OCI-LY1 (cell line): ENCODE measurements at regions not wholly inside any gene's neighbourhood (a gene's known extent, or its start where the extent isn't known, plus 50 kb on each side); places are given as distances from the start of the nearest gene placed in this dataset.
"Not testable (repeated sequence)": the region's sequence is repeated elsewhere in the genome, so short reads cannot be mapped to it uniquely, and the experiment has no call there.

Experiments
- H2AFZ ChIP-seq: fragments of 200-600 bp; sonication (generic), shearing (Covaris generic); 2 replicates; pipeline ENCODE4 v1.6.0; 2014; ENCODE audit warnings: antibody characterized with exemption, mild to moderate bottlenecking, low read length
- H3F3A ChIP-seq: fragments of 200-600 bp; sonication (generic), shearing (Covaris generic); 2 replicates; pipeline ENCODE4 v1.6.0; 2014; ENCODE audit warnings: mild to moderate bottlenecking, antibody characterized with exemption, low read length, moderate library complexity; ENCODE audit not compliant: insufficient read depth
- H3K27ac ChIP-seq: fragments of 200-600 bp; sonication (generic); 2 replicates; pipeline ENCODE4 v1.5.1; 2014; ENCODE audit warnings: low read length, mixed run types, mild to moderate bottlenecking, low read depth; ENCODE audit not compliant: poor library complexity, severe bottlenecking
- H3K27me3 ChIP-seq: fragments of 200-600 bp; sonication (generic); 2 replicates; pipeline ENCODE4 v1.6.0; 2014; ENCODE audit warnings: antibody characterized with exemption, mild to moderate bottlenecking, low read length, moderate library complexity; ENCODE audit not compliant: insufficient read depth
- H3K36me3 ChIP-seq: fragments of 200-600 bp; sonication (generic); 2 replicates; pipeline ENCODE4 v1.6.1; 2014; ENCODE audit warnings: mild to moderate bottlenecking, antibody characterized with exemption, low read length, moderate library complexity, mixed read lengths; ENCODE audit not compliant: insufficient read depth
- H3K4me1 ChIP-seq: fragments of 200-600 bp; sonication (generic); 2 replicates; pipeline ENCODE4 v1.5.1; 2014; ENCODE audit warnings: mild to moderate bottlenecking, low read length, moderate library complexity; ENCODE audit not compliant: insufficient read depth, severe bottlenecking
- H3K4me2 ChIP-seq: fragments of 200-600 bp; sonication (generic), shearing (Covaris generic); 2 replicates; pipeline ENCODE4 v1.6.1; 2014; ENCODE audit warnings: low read length
- H3K4me3 ChIP-seq: fragments of 200-600 bp; sonication (generic); 2 replicates; pipeline ENCODE4 v1.5.1; 2014; ENCODE audit warnings: low read length, low read depth, mild to moderate bottlenecking, mixed read lengths; ENCODE audit not compliant: poor library complexity, severe bottlenecking
- H3K79me2 ChIP-seq: fragments of 200-600 bp; shearing (Covaris generic); 2 replicates; pipeline ENCODE4 v1.6.1; 2016; ENCODE audit warnings: mixed run types, low read length, mixed read lengths; ENCODE audit not compliant: insufficient read depth
- H3K9ac ChIP-seq: fragments of 200-600 bp; sonication (generic), shearing (Covaris generic); 2 replicates; pipeline ENCODE4 v1.6.1; 2014; ENCODE audit warnings: mild to moderate bottlenecking, low read length, mixed read lengths
- H3K9me2 ChIP-seq: fragments of 200-600 bp; sonication (generic), shearing (Covaris generic); 2 replicates; pipeline ENCODE4 v1.6.1; 2014; ENCODE audit warnings: low read depth, mild to moderate bottlenecking, low read length, mixed read lengths
- H3K9me3 ChIP-seq: fragments of 200-600 bp; shearing (Covaris generic); 2 replicates; pipeline ENCODE4 v1.6.1; 2014; ENCODE audit warnings: low read length, mixed read lengths
- H4K20me1 ChIP-seq: fragments of 200-600 bp; sonication (generic), shearing (Covaris generic); 2 replicates; pipeline ENCODE4 v1.6.0; 2016; ENCODE audit warnings: mild to moderate bottlenecking, low read length; ENCODE audit not compliant: insufficient read depth
- EZH2 ChIP-seq: fragments of 200-600 bp; sonication (generic), shearing (Covaris generic); IDR thresholded peaks from 2 replicates; pipeline ENCODE4 v1.8.0; 2017; ENCODE audit warnings: borderline replicate concordance, mixed run types, mild to moderate bottlenecking, antibody characterized with exemption, low read length, moderate library complexity, mixed read lengths
- TF ChIP-seq, protein P1 (sequence below): fragments of 200-600 bp; sonication (generic), shearing (Covaris generic); IDR thresholded peaks from 2 replicates; pipeline ENCODE4 v1.5.1; 2017; ENCODE audit warnings: mild to moderate bottlenecking, antibody characterized with exemption, low read length, moderate library complexity, mixed read lengths

DNA sequence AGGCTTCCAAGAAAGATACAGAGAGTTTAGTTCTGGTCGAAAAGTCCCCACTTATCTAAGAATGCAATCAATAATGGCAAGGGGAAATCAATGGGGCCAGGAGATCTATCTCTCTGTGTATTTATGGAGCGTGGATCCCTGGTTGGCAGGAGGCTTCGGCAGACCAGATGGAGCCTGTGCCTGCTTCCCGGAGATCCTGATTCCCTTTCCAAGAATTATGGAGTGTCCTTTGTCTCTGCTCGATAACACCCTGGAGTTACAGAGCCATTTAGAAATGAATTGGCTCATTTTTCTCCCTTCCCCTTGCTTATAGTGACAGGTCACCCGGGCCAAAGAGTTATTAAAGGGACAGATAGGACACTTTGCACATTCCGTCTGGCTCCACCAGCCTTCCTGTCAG is 92.4 kb downstream of the ISX start:
- H3K36me3 ChIP-seq: peaks cover 19% of the 10 kb centered on the region
- H3K4me3 ChIP-seq: no peak overlapping the region
- no peak overlapping the region for H3K4me2 ChIP-seq
- no peaks in the 10 kb centered on the region for H3K4me1 ChIP-seq
- H3K9me2 ChIP-seq: no peaks in the 10 kb centered on the region
- H3K9me3 ChIP-seq: no peaks in the 10 kb centered on the region
- no peaks in the 10 kb centered on the region for H3K27me3 ChIP-seq
- H4K20me1 ChIP-seq: no peaks in the 10 kb centered on the region
- no peaks in the 10 kb centered on the region for H3K79me2 ChIP-seq
- no peak overlapping the region for H3K9ac ChIP-seq
- H2AFZ ChIP-seq: no peak overlapping the region
- H3F3A ChIP-seq: 0 out of 2 replicates have a peak, but pooled peaks cover 3% of the 10 kb centered on the region
- no peak for TF ChIP-seq EZH2
- H3K27ac ChIP-seq: no peak overlapping the region

DNA sequence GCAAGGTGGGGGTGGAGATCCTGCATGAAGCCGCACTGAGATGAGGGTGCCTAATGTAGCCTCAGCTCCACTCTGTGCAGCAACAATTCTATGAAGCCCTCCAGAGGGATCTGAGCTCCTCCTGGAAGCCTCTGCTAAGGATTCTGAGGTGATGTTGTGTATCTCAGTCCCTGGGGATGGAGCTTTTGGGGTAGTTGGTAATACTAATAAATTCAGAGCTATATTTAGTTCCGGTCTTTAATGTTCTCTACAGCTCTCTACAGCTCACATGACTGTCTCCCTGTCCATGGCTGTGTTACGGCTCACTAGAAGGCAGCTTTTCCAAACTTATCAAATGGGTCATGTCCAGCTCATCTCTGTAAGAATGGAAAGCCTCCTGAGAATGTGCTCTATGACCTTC is 93.4 kb downstream of the ISX start:
- Histone ChIP-seq H3K9me2 (no peaks in the 10 kb centered on the region), H3K4me1 (no peaks in the 10 kb centered on the region), H3K9ac (no peak overlapping the region), H3K4me3 (no peak overlapping the region), H2AFZ (no peak overlapping the region), H3K9me3 (no peaks in the 10 kb centered on the region), H4K20me1 (no peaks in the 10 kb centered on the region), H3K36me3 (peaks cover 21% of the 10 kb centered on the region), H3K27me3 (no peaks in the 10 kb centered on the region), H3K4me2 (no peak overlapping the region), H3F3A (0 out of 2 replicates have a peak, but pooled peaks cover 3% of the 10 kb centered on the region), H3K27ac (no peak overlapping the region), H3K79me2 (no peaks in the 10 kb centered on the region)
- no peak for TF ChIP-seq EZH2
- TF ChIP-seq, protein P1, sequence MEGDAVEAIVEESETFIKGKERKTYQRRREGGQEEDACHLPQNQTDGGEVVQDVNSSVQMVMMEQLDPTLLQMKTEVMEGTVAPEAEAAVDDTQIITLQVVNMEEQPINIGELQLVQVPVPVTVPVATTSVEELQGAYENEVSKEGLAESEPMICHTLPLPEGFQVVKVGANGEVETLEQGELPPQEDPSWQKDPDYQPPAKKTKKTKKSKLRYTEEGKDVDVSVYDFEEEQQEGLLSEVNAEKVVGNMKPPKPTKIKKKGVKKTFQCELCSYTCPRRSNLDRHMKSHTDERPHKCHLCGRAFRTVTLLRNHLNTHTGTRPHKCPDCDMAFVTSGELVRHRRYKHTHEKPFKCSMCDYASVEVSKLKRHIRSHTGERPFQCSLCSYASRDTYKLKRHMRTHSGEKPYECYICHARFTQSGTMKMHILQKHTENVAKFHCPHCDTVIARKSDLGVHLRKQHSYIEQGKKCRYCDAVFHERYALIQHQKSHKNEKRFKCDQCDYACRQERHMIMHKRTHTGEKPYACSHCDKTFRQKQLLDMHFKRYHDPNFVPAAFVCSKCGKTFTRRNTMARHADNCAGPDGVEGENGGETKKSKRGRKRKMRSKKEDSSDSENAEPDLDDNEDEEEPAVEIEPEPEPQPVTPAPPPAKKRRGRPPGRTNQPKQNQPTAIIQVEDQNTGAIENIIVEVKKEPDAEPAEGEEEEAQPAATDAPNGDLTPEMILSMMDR: no peak

DNA sequence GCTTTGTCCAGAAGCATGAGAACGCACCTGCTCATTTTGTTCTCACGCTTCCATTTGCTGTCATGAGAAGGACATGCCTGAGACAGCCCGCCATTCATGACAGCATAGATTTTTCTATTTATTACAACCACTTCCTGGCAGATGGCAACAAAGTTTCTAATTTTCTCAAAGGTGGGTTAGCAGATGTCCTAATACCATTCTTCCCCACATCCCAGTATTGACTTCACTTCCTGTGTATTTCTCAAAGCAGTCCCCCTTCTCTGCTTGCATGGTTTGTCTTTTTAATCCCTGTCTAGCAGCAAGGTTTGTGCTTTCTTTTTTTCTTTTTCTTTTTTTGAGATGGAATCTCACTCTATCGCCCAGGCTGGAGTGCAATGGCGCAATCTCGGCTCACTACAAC is 94.3 kb downstream of the ISX start:
- TF ChIP-seq, protein P1: no peak
- TF ChIP-seq EZH2: no peak
- Histone ChIP-seq H3K27me3 (no peaks in the 10 kb centered on the region), H3F3A (0 out of 2 replicates have a peak, but pooled peaks cover 3% of the 10 kb centered on the region), H3K4me1 (no peaks in the 10 kb centered on the region), H3K27ac (no peak overlapping the region), H2AFZ (no peak overlapping the region), H3K9ac (no peak overlapping the region), H3K4me3 (no peak overlapping the region), H4K20me1 (no peaks in the 10 kb centered on the region), H3K9me2 (no peaks in the 10 kb centered on the region), H3K9me3 (no peaks in the 10 kb centered on the region), H3K79me2 (no peaks in the 10 kb centered on the region), H3K4me2 (no peak overlapping the region), H3K36me3 (peaks cover 26% of the 10 kb centered on the region)

DNA sequence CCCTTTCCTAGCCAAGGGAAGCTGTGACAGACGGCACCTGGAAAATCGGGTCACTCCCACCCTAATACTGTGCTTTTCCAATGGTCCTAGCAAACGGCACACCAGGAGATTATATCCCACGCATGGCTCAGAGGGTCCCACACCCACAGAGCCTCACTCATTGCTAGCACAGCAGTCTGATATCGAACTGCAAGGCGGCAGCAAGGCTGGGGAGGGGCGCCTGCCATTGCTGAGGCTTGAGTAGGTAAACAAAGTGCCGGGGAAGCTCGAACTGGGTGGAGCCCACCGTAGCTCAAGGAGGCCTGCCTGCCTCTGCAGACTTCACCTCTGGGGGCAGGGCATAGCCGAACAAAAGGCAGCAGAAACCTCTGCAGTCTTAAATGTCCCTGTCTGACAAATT is 91.4 kb upstream of the HMGXB4 start:
- H4K20me1 ChIP-seq, H3K27ac ChIP-seq, H3K9me3 ChIP-seq, H3F3A ChIP-seq, H3K4me3 ChIP-seq, H2AFZ ChIP-seq, H3K79me2 ChIP-seq, H3K4me2 ChIP-seq, H3K9ac ChIP-seq, H3K9me2 ChIP-seq, H3K4me1 ChIP-seq, H3K27me3 ChIP-seq: not testable (repeated sequence)
- H3K36me3 ChIP-seq: peaks cover 27% of the 10 kb centered on the region
